ENCODE measurements at regions not wholly inside any gene's neighbourhood (a gene's known extent, or its start where the extent isn't known, plus 50 kb on each side); places are given as distances from the start of the nearest gene placed in this dataset.

DNA sequence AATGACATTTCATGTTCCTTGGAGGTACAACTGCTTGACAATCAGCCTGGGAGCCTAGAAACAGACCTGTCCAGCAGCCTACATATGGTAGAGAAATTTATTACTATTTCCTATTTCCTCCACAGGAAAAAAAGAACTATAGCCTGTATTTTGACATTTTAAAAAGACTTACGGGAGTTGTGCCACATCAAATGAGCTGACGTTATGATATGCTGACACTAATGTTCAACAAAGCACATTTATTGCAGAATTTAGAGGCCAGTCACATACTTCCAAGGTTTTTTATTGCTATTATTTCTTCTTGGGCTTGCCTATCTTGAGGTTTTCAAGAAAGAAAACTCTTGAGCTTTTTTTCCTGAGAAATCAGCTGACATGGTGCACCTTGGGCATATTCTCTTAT lies 305.3 kb downstream of the LRIG3 start:
- Histone ChIP-seq H3K27ac (no peak overlapping the region), H3K4me3 (no peak overlapping the region), H3K36me3 (ENCODE audit: insufficient read depth in 1 of 2, low read depth in 1 of 2) (no peaks in the 10 kb centered on the region), H3K9me3 (no peaks in the 10 kb centered on the region), H3K4me1 (no peaks in the 10 kb centered on the region), H3K27me3 (ENCODE audit: insufficient read depth in 3 of 3, low read length in 2 of 3) (no peaks in the 10 kb centered on the region)
- DNase-seq (no peak), ATAC-seq (no peak)
- intact Hi-C loops (cut with DNase I), result no loop called here
- TF ChIP-seq, protein P1, sequence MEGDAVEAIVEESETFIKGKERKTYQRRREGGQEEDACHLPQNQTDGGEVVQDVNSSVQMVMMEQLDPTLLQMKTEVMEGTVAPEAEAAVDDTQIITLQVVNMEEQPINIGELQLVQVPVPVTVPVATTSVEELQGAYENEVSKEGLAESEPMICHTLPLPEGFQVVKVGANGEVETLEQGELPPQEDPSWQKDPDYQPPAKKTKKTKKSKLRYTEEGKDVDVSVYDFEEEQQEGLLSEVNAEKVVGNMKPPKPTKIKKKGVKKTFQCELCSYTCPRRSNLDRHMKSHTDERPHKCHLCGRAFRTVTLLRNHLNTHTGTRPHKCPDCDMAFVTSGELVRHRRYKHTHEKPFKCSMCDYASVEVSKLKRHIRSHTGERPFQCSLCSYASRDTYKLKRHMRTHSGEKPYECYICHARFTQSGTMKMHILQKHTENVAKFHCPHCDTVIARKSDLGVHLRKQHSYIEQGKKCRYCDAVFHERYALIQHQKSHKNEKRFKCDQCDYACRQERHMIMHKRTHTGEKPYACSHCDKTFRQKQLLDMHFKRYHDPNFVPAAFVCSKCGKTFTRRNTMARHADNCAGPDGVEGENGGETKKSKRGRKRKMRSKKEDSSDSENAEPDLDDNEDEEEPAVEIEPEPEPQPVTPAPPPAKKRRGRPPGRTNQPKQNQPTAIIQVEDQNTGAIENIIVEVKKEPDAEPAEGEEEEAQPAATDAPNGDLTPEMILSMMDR (IDR thresholded peaks at IDR 0.05), result no peak
- 75 to 77% (median 76%) methylated on average over 2 of the region's 2 CpGs for WGBS, 3 donors

DNA sequence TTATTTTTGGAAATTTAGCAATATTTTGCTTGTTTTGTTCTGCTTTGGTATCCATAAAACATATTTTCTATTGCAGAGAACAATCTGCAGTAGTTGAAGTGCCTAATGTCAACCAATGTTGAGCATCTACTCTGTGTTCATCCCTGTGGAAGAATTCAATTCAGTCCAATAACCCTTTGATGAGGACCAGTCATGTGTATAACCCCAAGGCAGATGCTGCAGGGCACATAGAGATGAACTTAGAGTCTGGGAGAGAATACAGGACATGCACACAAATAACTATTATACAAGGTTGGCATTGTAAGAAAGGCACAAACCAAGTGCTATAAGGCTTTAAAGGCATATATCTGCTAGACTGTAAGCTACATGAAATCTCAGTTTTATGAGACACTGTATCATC lies 304.7 kb downstream of the LRIG3 start:
- intact Hi-C loops (cut with DNase I), result no loop called here
- Histone ChIP-seq H3K4me3 (no peak overlapping the region), H3K4me1 (no peaks in the 10 kb centered on the region), H3K36me3 (ENCODE audit: insufficient read depth in 1 of 2, low read depth in 1 of 2) (no peaks in the 10 kb centered on the region), H3K9me3 (no peaks in the 10 kb centered on the region), H3K27me3 (ENCODE audit: insufficient read depth in 3 of 3, low read length in 2 of 3) (no peaks in the 10 kb centered on the region), H3K27ac (no peak overlapping the region)
- TF ChIP-seq, protein P1 (IDR thresholded peaks at IDR 0.05), result no peak
- DNase-seq (no peak), ATAC-seq (no peak)

DNA sequence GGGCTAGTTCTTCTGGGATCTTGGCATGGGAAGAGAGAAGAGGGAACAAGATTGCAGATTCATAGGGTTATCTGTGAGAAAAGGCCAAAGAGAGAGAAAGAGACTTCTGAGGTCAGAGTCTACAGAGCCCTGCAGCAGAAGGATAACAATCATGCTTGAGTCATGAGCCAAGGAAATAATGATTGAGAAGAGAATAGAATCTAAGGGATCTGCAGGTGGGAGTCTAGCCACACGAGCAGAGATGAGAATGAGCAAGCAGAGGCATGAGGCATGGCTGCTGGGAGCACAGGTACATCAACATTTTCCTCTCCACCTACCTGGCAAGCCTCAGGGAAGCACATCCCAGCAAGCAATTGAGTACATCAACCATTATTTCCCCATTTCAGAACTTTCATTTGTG lies 303.7 kb downstream of the LRIG3 start:
- WGBS, 3 donors, result 36 to 77% (median 46%) methylated on average over 1 of the region's 1 CpG
- intact Hi-C loops (cut with DNase I), result no loop called here
- DNase-seq (no peak), ATAC-seq (no peak)
- Histone ChIP-seq H3K36me3 (ENCODE audit: insufficient read depth in 1 of 2, low read depth in 1 of 2) (no peaks in the 10 kb centered on the region), H3K4me3 (no peak overlapping the region), H3K4me1 (no peaks in the 10 kb centered on the region), H3K27me3 (ENCODE audit: insufficient read depth in 3 of 3, low read length in 2 of 3) (no peaks in the 10 kb centered on the region), H3K27ac (no peak overlapping the region), H3K9me3 (no peaks in the 10 kb centered on the region)
- TF ChIP-seq, protein P1 (IDR thresholded peaks at IDR 0.05), result no peak

DNA sequence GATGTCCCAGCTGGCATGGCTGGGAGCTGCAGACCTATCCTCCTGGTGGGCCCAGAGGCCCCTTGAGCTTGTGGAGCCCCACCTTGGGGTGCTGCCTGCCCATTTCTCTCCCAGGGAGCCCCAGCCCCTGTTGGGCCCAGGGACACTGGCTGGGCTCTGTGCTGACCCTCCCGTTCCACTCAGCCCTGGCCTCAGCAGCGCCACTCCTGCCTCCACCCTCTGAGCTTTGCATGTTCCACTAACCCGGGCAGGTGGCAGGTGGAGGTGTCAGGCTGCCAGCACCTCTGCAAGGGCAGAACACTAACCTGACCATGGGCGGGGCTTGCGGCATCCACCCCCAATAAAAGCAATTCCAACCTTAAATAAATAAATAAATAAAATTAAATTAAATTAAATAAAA lies 299.2 kb downstream of the LRIG3 start:
- no peaks in the 10 kb centered on the region for H3K27me3 ChIP-seq (ENCODE audit: insufficient read depth in 3 of 3, low read length in 2 of 3)
- H3K27ac ChIP-seq, result no peak overlapping the region
- WGBS, 3 donors, result 87 to 96% (median 96%) methylated on average over 5 of the region's 5 CpGs
- no peaks in the 10 kb centered on the region for H3K4me1 ChIP-seq
- TF ChIP-seq, protein P1 (IDR thresholded peaks at IDR 0.05), result no peak
- no peaks in the 10 kb centered on the region for H3K36me3 ChIP-seq (ENCODE audit: insufficient read depth in 1 of 2, low read depth in 1 of 2)
- no peak for ATAC-seq
- DNase-seq, result no peak
- intact Hi-C loops (cut with DNase I), result no loop called here
- peaks cover 5% of the 10 kb centered on the region for H3K9me3 ChIP-seq
- H3K4me3 ChIP-seq, result no peak overlapping the region

DNA sequence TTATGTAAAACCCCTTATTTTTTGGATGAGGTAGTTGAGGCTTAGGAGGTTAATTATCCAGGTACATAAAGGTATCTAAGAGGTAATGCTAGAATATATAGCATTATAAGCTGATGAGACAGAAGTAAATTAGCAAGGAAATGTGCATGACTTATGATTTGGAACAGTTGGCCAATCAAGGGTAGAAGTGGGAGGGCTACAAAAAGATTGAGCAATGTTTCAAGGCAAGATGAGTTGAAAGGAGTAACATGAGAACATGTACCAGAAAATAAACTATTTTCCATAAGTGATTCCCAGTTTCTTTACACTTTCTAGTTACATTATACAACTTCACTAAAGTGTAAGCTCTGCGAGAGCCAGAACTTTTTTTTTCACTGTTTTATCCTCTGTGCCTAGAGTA lies 290.9 kb downstream of the LRIG3 start:
- H3K4me1 ChIP-seq, result no peaks in the 10 kb centered on the region
- ATAC-seq, result no peak
- no peaks in the 10 kb centered on the region for H3K27me3 ChIP-seq (ENCODE audit: insufficient read depth in 3 of 3, low read length in 2 of 3)
- no peak overlapping the region for H3K4me3 ChIP-seq
- H3K36me3 ChIP-seq (ENCODE audit: insufficient read depth in 1 of 2, low read depth in 1 of 2), result no peaks in the 10 kb centered on the region
- no peak for DNase-seq
- peaks cover 5% of the 10 kb centered on the region for H3K9me3 ChIP-seq
- intact Hi-C loops (cut with DNase I), result no loop called here
- TF ChIP-seq, protein P1 (IDR thresholded peaks at IDR 0.05), result no peak
- WGBS, 3 donors, result 78 to 87% (median 85%) methylated on average over 1 of the region's 1 CpG
- no peak overlapping the region for H3K27ac ChIP-seq
